Caco-2 (cell line): ENCODE measurements at regions not wholly inside any gene's neighbourhood (a gene's known extent, or its start where the extent isn't known, plus 50 kb on each side); places are given as distances from the start of the nearest gene placed in this dataset.
"Not testable (repeated sequence)": the region's sequence is repeated elsewhere in the genome, so short reads cannot be mapped to it uniquely, and the experiment has no call there.

ENCODE experiments used
- BruUV-seq: library from RNA; stranded (reverse); fragments of 400-500 nt; replicated peaks from 2 replicates; lab custom pipeline; 2021; lab: Mats Ljungman, UMichigan
- CTCF ChIA-PET: fragments of 300-600 bp; sonication (Branson Sonifier 250); formaldehyde crosslinking; loops from one replicate; lab custom pipeline; 2022; ENCODE audit warnings: antibody characterized with exemption; lab: Charles Lee
- POLR2A ChIA-PET: fragments of 300-600 bp; sonication (Branson Sonifier 250); formaldehyde crosslinking; loops from one replicate; lab custom pipeline; 2022; ENCODE audit warnings: antibody characterized with exemption; lab: Charles Lee
- DNase-seq, 2 experiments: peaks; one replicate each; pipeline versions ENCODE4 v3.0.0 to v3.0.0-alpha.2; 2020 to 2022
- H3K27me3 ChIP-seq: replicated peaks from 2 replicates; pipeline ENCODE4 v1.6.0; 2011; ENCODE audit warnings: low read length; ENCODE audit not compliant: control insufficient read depth, insufficient read depth
- H3K36me3 ChIP-seq: 2 replicates; pipeline ENCODE4 v1.5.1; 2011; ENCODE audit warnings: low read length; ENCODE audit not compliant: control insufficient read depth, insufficient read depth
- H3K4me1 ChIP-seq: fragments of 250-450 bp; sonication (Bioruptor Pico); 2 replicates; pipeline ENCODE4 v1.5.1; 2020; ENCODE audit warnings: mild to moderate bottlenecking
- H3K4me3 ChIP-seq: 2 replicates; pipeline ENCODE4 v1.5.1; 2011; ENCODE audit warnings: low read depth, mild to moderate bottlenecking, control low read depth, low read length
- H3K9me3 ChIP-seq: fragments of 250-450 bp; sonication (Bioruptor Pico); 2 replicates; pipeline ENCODE4 v1.5.1; 2020; ENCODE audit warnings: mild to moderate bottlenecking, moderate library complexity
- H3K27ac Mint-ChIP-seq: one replicate; pipeline ENCODE4 v1.8.0; 2022; ENCODE audit warnings: mixed read lengths; ENCODE audit not compliant: unreplicated experiment
- H3K27me3 Mint-ChIP-seq: one replicate; pipeline ENCODE4 v1.8.0; 2022; ENCODE audit warnings: mixed read lengths; ENCODE audit not compliant: insufficient read depth, unreplicated experiment
- H3K36me3 Mint-ChIP-seq: one replicate; pipeline ENCODE4 v1.8.0; 2022; ENCODE audit warnings: mild to moderate bottlenecking, mixed read lengths; ENCODE audit not compliant: insufficient read depth, unreplicated experiment
- H3K4me1 Mint-ChIP-seq: one replicate; pipeline ENCODE4 v1.8.0; 2022; ENCODE audit warnings: low read depth, mixed read lengths; ENCODE audit not compliant: unreplicated experiment
- H3K4me3 Mint-ChIP-seq: one replicate; pipeline ENCODE4 v1.8.0; 2022; ENCODE audit warnings: mild to moderate bottlenecking, moderate library complexity, mixed read lengths; ENCODE audit not compliant: unreplicated experiment
- H3K9me3 Mint-ChIP-seq: one replicate; pipeline ENCODE4 v1.8.0; 2022; ENCODE audit warnings: mixed read lengths; ENCODE audit not compliant: unreplicated experiment
- intact Hi-C: fragments of 100-400 bp; cut with micrococcal nuclease; formaldehyde crosslinking; loops from one replicate; pipeline ENCODE4 v1.10.0; 2022; ENCODE audit not compliant: unreplicated experiment
- TF ChIP-seq, protein P1 (sequence below), 2 experiments: fragments of 200-600 bp in 1 of 2; IDR thresholded peaks; 1 replicate in 1 of 2; 2 replicates in 1 of 2; pipeline versions ENCODE4 v1.5.1 to v1.8.0; 2011 to 2022; ENCODE audit warnings: antibody characterized with exemption in 1 of 2, control low read depth in 1 of 2, inconsistent platforms in 1 of 2, low read depth in 1 of 2, low read length in 1 of 2, mild to moderate bottlenecking in 1 of 2, moderate library complexity in 1 of 2; ENCODE audit not compliant: insufficient read depth in 1 of 2, severe bottlenecking in 1 of 2, unreplicated experiment in 1 of 2

DNA sequence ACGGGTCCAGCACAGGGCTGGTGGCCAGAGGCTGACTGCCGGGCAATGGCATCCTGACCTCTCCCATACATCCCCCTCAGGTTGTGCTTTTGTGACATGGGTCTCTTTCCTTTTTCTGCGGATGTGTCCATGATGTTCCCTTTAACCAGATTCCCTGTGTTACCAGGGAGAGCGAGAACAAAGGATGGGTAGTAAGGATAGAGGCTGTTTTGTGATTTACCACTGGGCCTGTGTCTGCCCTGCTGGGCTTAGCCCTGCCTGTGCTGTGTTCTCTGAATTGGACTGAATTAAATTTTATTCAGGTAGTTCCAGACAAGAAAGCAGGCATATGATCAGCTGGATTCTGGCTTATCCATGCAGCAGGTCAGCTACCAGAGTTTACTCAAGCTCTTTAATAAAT is 301.6 kb downstream of the RWDD3 start:
- BruUV-seq: no TSS peak
- CTCF ChIA-PET: no interaction called here
- Mint-ChIP-seq H3K4me3 (no peak overlapping the region), H3K27me3 (no peaks in the 10 kb centered on the region), H3K9me3 (no peaks in the 10 kb centered on the region), H3K4me1 (no peaks in the 10 kb centered on the region), H3K27ac (no peak overlapping the region), H3K36me3 (no peaks in the 10 kb centered on the region)
- H3K9me3 ChIP-seq: no peaks in the 10 kb centered on the region
- H3K4me1 ChIP-seq: no peaks in the 10 kb centered on the region
- no peaks in the 10 kb centered on the region for H3K27me3 ChIP-seq
- no peak for DNase-seq
- POLR2A ChIA-PET: no interaction called here
- TF ChIP-seq, protein P1, sequence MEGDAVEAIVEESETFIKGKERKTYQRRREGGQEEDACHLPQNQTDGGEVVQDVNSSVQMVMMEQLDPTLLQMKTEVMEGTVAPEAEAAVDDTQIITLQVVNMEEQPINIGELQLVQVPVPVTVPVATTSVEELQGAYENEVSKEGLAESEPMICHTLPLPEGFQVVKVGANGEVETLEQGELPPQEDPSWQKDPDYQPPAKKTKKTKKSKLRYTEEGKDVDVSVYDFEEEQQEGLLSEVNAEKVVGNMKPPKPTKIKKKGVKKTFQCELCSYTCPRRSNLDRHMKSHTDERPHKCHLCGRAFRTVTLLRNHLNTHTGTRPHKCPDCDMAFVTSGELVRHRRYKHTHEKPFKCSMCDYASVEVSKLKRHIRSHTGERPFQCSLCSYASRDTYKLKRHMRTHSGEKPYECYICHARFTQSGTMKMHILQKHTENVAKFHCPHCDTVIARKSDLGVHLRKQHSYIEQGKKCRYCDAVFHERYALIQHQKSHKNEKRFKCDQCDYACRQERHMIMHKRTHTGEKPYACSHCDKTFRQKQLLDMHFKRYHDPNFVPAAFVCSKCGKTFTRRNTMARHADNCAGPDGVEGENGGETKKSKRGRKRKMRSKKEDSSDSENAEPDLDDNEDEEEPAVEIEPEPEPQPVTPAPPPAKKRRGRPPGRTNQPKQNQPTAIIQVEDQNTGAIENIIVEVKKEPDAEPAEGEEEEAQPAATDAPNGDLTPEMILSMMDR (IDR thresholded peaks at IDR 0.05; ENCODE audit: insufficient read depth in 1 of 2, low read depth in 1 of 2, low read length in 1 of 2, severe bottlenecking in 1 of 2, unreplicated experiment in 1 of 2): no peak
- H3K4me3 ChIP-seq: no peak overlapping the region
- intact Hi-C loops: no loop called here
- no peaks in the 10 kb centered on the region for H3K36me3 ChIP-seq

DNA sequence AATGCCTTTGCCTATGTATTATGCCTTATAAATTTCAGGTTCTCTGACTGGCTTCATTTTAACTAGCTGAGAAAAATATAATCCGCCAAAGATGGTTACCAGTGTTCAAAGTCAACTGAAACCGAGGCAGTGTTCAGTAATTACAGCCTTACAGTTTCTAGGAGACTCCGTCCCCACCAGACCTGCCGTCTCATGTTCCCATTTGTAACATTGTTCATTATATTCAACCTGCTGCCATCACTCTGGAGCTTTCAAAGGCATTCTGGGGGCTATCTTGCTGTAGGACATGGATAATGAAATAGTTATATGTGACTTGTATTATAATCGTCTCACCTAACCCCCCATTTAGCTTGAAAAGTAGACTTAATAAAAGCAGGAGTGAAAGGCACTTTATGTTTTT is 302.5 kb downstream of the RWDD3 start:
- Histone ChIP-seq H3K4me1 (no peaks in the 10 kb centered on the region), H3K36me3 (no peaks in the 10 kb centered on the region), H3K4me3 (no peak overlapping the region), H3K27me3 (no peaks in the 10 kb centered on the region), H3K9me3 (no peaks in the 10 kb centered on the region)
- Mint-ChIP-seq H3K27ac (no peak overlapping the region), H3K4me3 (no peak overlapping the region), H3K36me3 (no peaks in the 10 kb centered on the region), H3K9me3 (no peaks in the 10 kb centered on the region), H3K4me1 (no peaks in the 10 kb centered on the region), H3K27me3 (no peaks in the 10 kb centered on the region)
- DNase-seq: no peak
- CTCF ChIA-PET: no interaction called here
- BruUV-seq: no TSS peak
- intact Hi-C loops: no loop called here
- TF ChIP-seq, protein P1 (IDR thresholded peaks at IDR 0.05; ENCODE audit: insufficient read depth in 1 of 2, low read depth in 1 of 2, low read length in 1 of 2, severe bottlenecking in 1 of 2, unreplicated experiment in 1 of 2): no peak
- POLR2A ChIA-PET: no interaction called here

DNA sequence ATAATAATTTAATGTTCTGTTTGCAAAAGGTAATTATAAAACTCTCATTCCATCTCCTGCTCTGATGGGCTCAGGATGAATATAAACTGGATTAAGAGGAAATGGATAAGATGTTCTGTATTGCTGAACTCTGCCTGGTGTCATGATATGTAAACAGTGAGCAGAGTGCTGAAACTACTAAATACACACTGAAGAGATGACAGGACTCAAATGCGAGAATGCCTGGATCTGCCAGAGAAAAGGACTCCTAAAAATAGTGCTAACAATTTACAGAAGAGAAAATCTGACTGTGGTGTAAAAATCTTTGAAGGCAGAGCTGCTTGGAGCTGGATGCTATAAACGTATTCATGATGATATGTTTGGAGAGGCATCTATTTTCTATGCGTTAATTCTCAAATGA is 303.2 kb downstream of the RWDD3 start:
- ChIA-PET CTCF (no interaction called here), POLR2A (no interaction called here)
- H3K27me3 Mint-ChIP-seq: no peaks in the 10 kb centered on the region
- H3K36me3 ChIP-seq: no peaks in the 10 kb centered on the region
- no peak for DNase-seq
- H3K4me3 Mint-ChIP-seq: no peak overlapping the region
- H3K27ac Mint-ChIP-seq: no peak overlapping the region
- intact Hi-C loops: no loop called here
- no TSS peak for BruUV-seq
- H3K36me3 Mint-ChIP-seq: no peaks in the 10 kb centered on the region
- no peaks in the 10 kb centered on the region for H3K4me1 Mint-ChIP-seq
- no peak overlapping the region for H3K4me3 ChIP-seq
- H3K9me3 ChIP-seq: no peaks in the 10 kb centered on the region
- H3K4me1 ChIP-seq: no peaks in the 10 kb centered on the region
- H3K9me3 Mint-ChIP-seq: no peaks in the 10 kb centered on the region
- TF ChIP-seq, protein P1 (IDR thresholded peaks at IDR 0.05; ENCODE audit: insufficient read depth in 1 of 2, low read depth in 1 of 2, low read length in 1 of 2, severe bottlenecking in 1 of 2, unreplicated experiment in 1 of 2): no peak
- H3K27me3 ChIP-seq: no peaks in the 10 kb centered on the region

DNA sequence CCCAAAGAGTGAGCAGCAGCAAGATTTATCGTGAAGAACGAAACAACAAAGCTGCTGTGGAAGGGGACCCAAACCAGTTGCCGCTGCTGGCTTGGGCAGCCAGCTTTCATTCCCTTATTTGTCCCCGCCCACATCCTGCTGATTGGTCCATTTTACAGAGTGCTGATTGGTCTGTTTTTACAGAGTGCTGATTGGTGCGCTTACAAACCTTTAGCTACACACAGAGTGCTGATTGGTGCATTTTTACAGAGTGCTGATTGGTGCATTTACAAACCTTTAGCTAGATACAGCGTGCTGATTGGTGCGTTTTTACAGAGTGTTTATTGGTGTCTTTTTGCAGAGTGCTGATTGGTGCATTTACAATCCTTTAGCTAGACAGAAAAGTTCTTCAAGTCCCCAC is 304.2 kb downstream of the RWDD3 start:
- H3K27ac Mint-ChIP-seq, BruUV-seq, H3K4me3 ChIP-seq: not testable (repeated sequence)

More for the DNA sequence above, 304.2 kb downstream of the RWDD3 start:
- H3K4me3 Mint-ChIP-seq, H3K4me1 Mint-ChIP-seq, H3K4me1 ChIP-seq, DNase-seq, CTCF ChIA-PET, H3K9me3 Mint-ChIP-seq, H3K36me3 ChIP-seq, H3K9me3 ChIP-seq, intact Hi-C loops, H3K27me3 Mint-ChIP-seq, H3K27me3 ChIP-seq, H3K36me3 Mint-ChIP-seq: not testable (repeated sequence)
- POLR2A ChIA-PET: interaction anchor here (0.6 kb wide), 1 partner anchor 29 kb away, joined by 4 read pairs; no protein-coding TSS in a partner anchor
